ENCODE measurements at regions not wholly inside any gene's neighbourhood (a gene's known extent, or its start where the extent isn't known, plus 50 kb on each side); places are given as distances from the start of the nearest gene placed in this dataset.

- H3K9me2 ChIP-seq (ENCODE audit: insufficient read depth), result no peaks in the 10 kb centered on the region
- no peak overlapping the region for H2AFZ ChIP-seq (ENCODE audit: low read depth, low read length, poor library complexity, severe bottlenecking)
- no peaks in the 10 kb centered on the region for H3K79me2 ChIP-seq (ENCODE audit: insufficient read depth, low read length)
- H3K27ac ChIP-seq (ENCODE audit: low read depth, low read length), result no peak overlapping the region
- ATAC-seq (no peak), DNase-seq (ENCODE audit: low read depth, low spot score) (no peak)
- no peaks in the 10 kb centered on the region for H3K36me3 ChIP-seq (ENCODE audit: control insufficient read depth in 1 of 2, insufficient read depth in 2 of 2, low read length in 2 of 2)
- no peaks in the 10 kb centered on the region for H3K9me3 ChIP-seq (ENCODE audit: control insufficient read depth in 1 of 2, insufficient read depth in 1 of 2, low read depth in 1 of 2, low read length in 2 of 2)
- no peaks in the 10 kb centered on the region for H4K20me1 ChIP-seq (ENCODE audit: insufficient read depth)
- ChIA-PET CTCF (no interaction called here), RAD21 (ENCODE audit: low non-redundant PET in 1 of 2, low total read pairs in 2 of 2, uncharacterized antibody in 2 of 2, unreplicated experiment in 2 of 2) (no interaction called here), POLR2A (no interaction called here)
- no peak overlapping the region for H3K4me2 ChIP-seq (ENCODE audit: low read length)
- no peak overlapping the region for H3K9ac ChIP-seq (ENCODE audit: low read length)
- H3K4me3 ChIP-seq (replicated peaks in 1 of 2; ENCODE audit: low read depth in 1 of 2, low read length in 2 of 2), result no peak overlapping the region
- intact Hi-C loops (cut with micrococcal nuclease), result no loop called here
- no peaks in the 10 kb centered on the region for H3K4me1 ChIP-seq (ENCODE audit: control insufficient read depth in 1 of 2, insufficient read depth in 2 of 2, low read length in 2 of 2)
- no TSS peak for BruUV-seq (replicated peaks)
- TF ChIP-seq EGR1 (IDR thresholded peaks at IDR 0.05; ENCODE audit: low read depth), result no peak
- no peak for TF ChIP-seq FOSL1 (IDR thresholded peaks at IDR 0.05; ENCODE audit: low read depth)
- no peak for TF ChIP-seq EZH2phosphoT487 (IDR thresholded peaks at IDR 0.05; ENCODE audit: borderline replicate concordance)
- no peak for TF ChIP-seq SIN3A (IDR thresholded peaks at IDR 0.05; ENCODE audit: low read depth)
- no peak for TF ChIP-seq YY1 (IDR thresholded peaks at IDR 0.05; ENCODE audit: extremely low read depth, insufficient replicate concordance, low read depth, low read length)
- no peak for TF ChIP-seq EZH2 (IDR thresholded peaks at IDR 0.05)
- no peak for TF ChIP-seq RAD21 (IDR thresholded peaks at IDR 0.05; ENCODE audit: low read depth)
- TF ChIP-seq ZBTB33 (IDR thresholded peaks at IDR 0.05; ENCODE audit: extremely low read depth, insufficient replicate concordance, low read length), result no peak
- TF ChIP-seq POLR2A (IDR thresholded peaks at IDR 0.05; ENCODE audit: borderline replicate concordance, extremely low read depth, insufficient read depth, insufficient read length), result no peak
- no peak for TF ChIP-seq CEBPB (IDR thresholded peaks at IDR 0.05; ENCODE audit: low read depth)
- TF ChIP-seq TCF7L2 (IDR thresholded peaks at IDR 0.05; ENCODE audit: borderline replicate concordance, extremely low read depth, insufficient read depth, insufficient read length), result no peak
- no peak for TF ChIP-seq POLR2AphosphoS5 (IDR thresholded peaks at IDR 0.05; ENCODE audit: low read depth, low read length)
- no peak for TF ChIP-seq ATF3 (IDR thresholded peaks at IDR 0.05)
- TF ChIP-seq ZFX (IDR thresholded peaks at IDR 0.05), result no peak
- no peak for TF ChIP-seq MAX (IDR thresholded peaks at IDR 0.05)
- TF ChIP-seq CTCF (IDR thresholded peaks at IDR 0.05 in 2 of 3, conservative IDR thresholded peaks at IDR 0.05 in 1 of 3; ENCODE audit: borderline replicate concordance in 1 of 3, insufficient read depth in 1 of 3, low read depth in 2 of 3, low read length in 2 of 3), result no peak
- no peaks in the 10 kb centered on the region for H3K27me3 ChIP-seq (ENCODE audit: insufficient read depth, low read length)
Observed at GRCh38 chr3:22836131-22836530, 367.0 kb upstream of the UBE2E2 start.
